WTC11 (cell line): ENCODE measurements at regions not wholly inside any gene's neighbourhood (a gene's known extent, or its start where the extent isn't known, plus 50 kb on each side); places are given as distances from the start of the nearest gene placed in this dataset.

Source experiments
- ATAC-seq: fragments of 200-7000 bp; cut with Tn5 transposase; 2 replicates; pipeline ENCODE4 v1.10.0; 2021; ENCODE audit warnings: mild to moderate bottlenecking, moderate library complexity
- CTCF ChIA-PET: fragments of 300-600 bp; sonication (Branson Sonifier 250); formaldehyde crosslinking; loops from one replicate; lab custom pipeline; 2021; ENCODE audit warnings: antibody characterized with exemption; lab: Charles Lee
- POLR2A ChIA-PET: fragments of 350-600 bp; sonication (Branson Sonifier 250); formaldehyde crosslinking; loops from one replicate; lab custom pipeline; 2021; ENCODE audit warnings: antibody characterized with exemption; lab: Charles Lee
- DNase-seq: peaks from one replicate; pipeline ENCODE4 v3.0.0; 2021; ENCODE audit warnings: low spot score
- H3K27ac Mint-ChIP-seq: 2 replicates; pipeline ENCODE4 v1.8.0; 2021; ENCODE audit warnings: mixed read lengths
- H3K27me3 Mint-ChIP-seq: 2 replicates; pipeline ENCODE4 v1.8.0; 2021; ENCODE audit warnings: low read depth, mild to moderate bottlenecking, moderate library complexity, mixed read lengths
- H3K36me3 Mint-ChIP-seq: 2 replicates; pipeline ENCODE4 v1.8.0; 2021; ENCODE audit warnings: mixed read lengths
- H3K4me1 Mint-ChIP-seq: 2 replicates; pipeline ENCODE4 v1.8.0; 2022; ENCODE audit warnings: mixed read lengths
- H3K4me3 Mint-ChIP-seq: 2 replicates; pipeline ENCODE4 v1.8.0; 2021; ENCODE audit warnings: mild to moderate bottlenecking, moderate library complexity, mixed read lengths
- H3K9me3 Mint-ChIP-seq: 2 replicates; pipeline ENCODE4 v1.8.0; 2021; ENCODE audit warnings: mixed read lengths
- ATF1 ChIP-seq: sonication (generic); formaldehyde crosslinking; IDR thresholded peaks from 2 replicates; pipeline ENCODE4 v1.8.1; 2023; ENCODE audit warnings: mild to moderate bottlenecking, moderate library complexity, missing genetic modification reagents
- CREM ChIP-seq: sonication (generic); formaldehyde crosslinking; IDR thresholded peaks from 2 replicates; pipeline ENCODE4 v1.8.1; 2022; ENCODE audit warnings: mild to moderate bottlenecking, missing genetic modification reagents, moderate library complexity
- HMGA2 ChIP-seq: fragments of 250-450 bp; sonication (Bioruptor Pico); IDR thresholded peaks from 2 replicates; pipeline ENCODE4 v1.4.0; 2021; ENCODE audit warnings: mild to moderate bottlenecking, moderate library complexity
- KAT7 ChIP-seq: sonication (generic); formaldehyde crosslinking; IDR thresholded peaks from 2 replicates; pipeline ENCODE4 v1.8.1; 2023; ENCODE audit warnings: missing genetic modification reagents, mild to moderate bottlenecking, borderline replicate concordance
- NFE2L1 ChIP-seq: sonication (generic); formaldehyde crosslinking; IDR thresholded peaks from 2 replicates; pipeline ENCODE4 v1.8.1; 2023; ENCODE audit warnings: missing genetic modification reagents
- NFYB ChIP-seq: sonication (generic); formaldehyde crosslinking; conservative IDR thresholded peaks from 2 replicates; pipeline ENCODE4 v1.8.0; 2022; ENCODE audit warnings: low read depth, missing genetic modification reagents
- NR2C2 ChIP-seq: sonication (generic); formaldehyde crosslinking; IDR thresholded peaks from 2 replicates; pipeline ENCODE4 v1.8.0; 2022; ENCODE audit warnings: mild to moderate bottlenecking, missing genetic modification reagents
- SMAD3 ChIP-seq: sonication (generic); formaldehyde crosslinking; IDR thresholded peaks from 2 replicates; pipeline ENCODE4 v1.8.0; 2022; ENCODE audit warnings: missing genetic modification reagents, mild to moderate bottlenecking, borderline replicate concordance
- TEAD1 ChIP-seq: sonication (generic); formaldehyde crosslinking; IDR thresholded peaks from 2 replicates; pipeline ENCODE4 v1.8.0; 2022; ENCODE audit warnings: mild to moderate bottlenecking, missing genetic modification reagents
- ZNF121 ChIP-seq: sonication (generic); formaldehyde crosslinking; IDR thresholded peaks from 2 replicates; pipeline ENCODE4 v1.8.0; 2023; ENCODE audit warnings: missing genetic modification reagents
- ZNF138 ChIP-seq: sonication (generic); formaldehyde crosslinking; conservative IDR thresholded peaks from 2 replicates; pipeline ENCODE4 v1.8.1; 2022; ENCODE audit warnings: mild to moderate bottlenecking, moderate library complexity, missing genetic modification reagents
- ZNF423 ChIP-seq: fragments of 250-450 bp; sonication (Bioruptor Pico); IDR thresholded peaks from 2 replicates; pipeline ENCODE4 v2.1.2; 2022; ENCODE audit warnings: mild to moderate bottlenecking, moderate library complexity
- TF ChIP-seq, protein P1 (sequence below): sonication (generic); formaldehyde crosslinking; IDR thresholded peaks from 2 replicates; pipeline ENCODE4 v1.8.0; 2022; ENCODE audit warnings: mild to moderate bottlenecking, missing genetic modification reagents
- TF ChIP-seq, protein P2 (sequence below): fragments of 250-450 bp; sonication (Bioruptor Pico); IDR thresholded peaks from 2 replicates; pipeline ENCODE4 v1.8.0; 2021; ENCODE audit warnings: mild to moderate bottlenecking
- TF ChIP-seq, protein P3 (sequence below): sonication (generic); formaldehyde crosslinking; IDR thresholded peaks from 2 replicates; pipeline ENCODE4 v1.8.1; 2022; ENCODE audit warnings: low read depth, mild to moderate bottlenecking, moderate library complexity, missing genetic modification reagents, borderline replicate concordance
- TF ChIP-seq, protein P4 (sequence below): fragments of 250-450 bp; sonication (Bioruptor Pico); IDR thresholded peaks from 2 replicates; pipeline ENCODE4 v1.9.0; 2021; ENCODE audit warnings: mild to moderate bottlenecking
- TF ChIP-seq, protein P5 (sequence below): sonication (generic); formaldehyde crosslinking; IDR thresholded peaks from 2 replicates; pipeline ENCODE4 v1.8.1; 2022; ENCODE audit warnings: mild to moderate bottlenecking, moderate library complexity, missing genetic modification reagents
- TF ChIP-seq, protein P6 (sequence below): sonication (generic); formaldehyde crosslinking; IDR thresholded peaks from 2 replicates; pipeline ENCODE4 v1.8.1; 2022; ENCODE audit warnings: missing genetic modification reagents, borderline replicate concordance
- TF ChIP-seq, protein P7 (sequence below): sonication (generic); formaldehyde crosslinking; IDR thresholded peaks from 2 replicates; pipeline ENCODE4 v1.8.1; 2023; ENCODE audit warnings: mild to moderate bottlenecking, missing genetic modification reagents
- TF ChIP-seq, protein P8 (sequence below): sonication (generic); formaldehyde crosslinking; IDR thresholded peaks from 2 replicates; pipeline ENCODE4 v1.8.0; 2022; ENCODE audit warnings: mild to moderate bottlenecking, missing genetic modification reagents

DNA sequence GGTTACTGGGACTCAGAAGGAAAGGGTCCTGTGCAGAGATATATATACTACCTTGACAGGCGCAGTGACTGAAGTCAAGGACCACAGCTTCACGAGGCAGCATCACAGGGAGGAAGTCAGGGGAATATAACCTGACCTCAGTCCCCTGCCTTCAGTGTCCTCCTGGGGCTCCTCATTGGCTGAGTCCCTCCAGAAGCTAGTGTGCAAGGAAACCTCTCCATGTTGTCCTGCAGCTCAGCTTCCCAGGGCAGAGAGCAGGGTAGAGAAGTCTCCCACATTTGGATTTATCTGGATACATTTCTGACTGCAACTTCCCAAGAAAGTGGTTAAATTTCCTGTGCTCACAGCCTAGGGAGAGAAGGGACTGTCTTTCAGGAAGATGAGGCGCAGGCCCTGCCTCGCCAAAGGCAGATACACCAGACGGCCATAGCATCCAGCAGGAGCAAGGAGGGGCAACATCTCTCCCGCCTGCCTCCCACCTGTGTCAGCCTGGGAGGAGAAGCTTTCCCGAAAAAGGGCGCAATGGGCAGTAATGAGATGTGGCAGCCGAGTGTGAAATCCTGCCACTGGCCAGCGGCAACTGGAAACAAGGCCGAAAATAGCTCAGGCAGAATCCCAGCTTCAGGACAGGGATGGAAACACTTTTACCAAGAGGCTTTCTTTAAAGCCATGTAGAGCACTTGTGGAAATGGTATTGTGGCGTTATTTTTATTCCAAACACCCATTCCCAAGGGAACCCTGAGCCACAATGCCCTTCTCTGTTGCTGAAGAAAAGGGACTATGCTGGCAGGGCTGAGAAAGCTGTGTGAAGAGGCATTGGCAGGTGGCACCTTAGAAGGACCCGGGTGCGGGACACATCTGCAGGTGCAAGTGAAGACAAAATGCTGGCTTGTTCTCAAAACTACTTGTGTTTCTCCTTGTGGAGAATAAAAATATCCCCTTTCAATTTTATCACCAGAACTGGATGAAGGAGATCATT is 54.9 kb upstream of the HIF1A start:
- no peak for DNase-seq
- H3K4me1 Mint-ChIP-seq = peaks cover 6% of the 10 kb centered on the region
- H3K9me3 Mint-ChIP-seq = no peaks in the 10 kb centered on the region
- POLR2A ChIA-PET = interaction anchor here (0.6 kb wide), 1 partner anchor 195 kb away, joined by 3 read pairs; no protein-coding TSS in a partner anchor
- TF ChIP-seq, protein P1, sequence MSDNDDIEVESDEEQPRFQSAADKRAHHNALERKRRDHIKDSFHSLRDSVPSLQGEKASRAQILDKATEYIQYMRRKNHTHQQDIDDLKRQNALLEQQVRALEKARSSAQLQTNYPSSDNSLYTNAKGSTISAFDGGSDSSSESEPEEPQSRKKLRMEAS (CRISPR knock-in tag) = no peak
- TF ChIP-seq NR2C2 (CRISPR knock-in tag) (no peak), ZNF138 (CRISPR knock-in tag) (no peak), TEAD1 (CRISPR knock-in tag) (no peak), NFYB (no peak), KAT7 (CRISPR knock-in tag) (no peak), SMAD3 (CRISPR knock-in tag) (no peak), NFE2L1 (CRISPR knock-in tag) (no peak), ATF1 (CRISPR knock-in tag) (no peak), HMGA2 (CRISPR knock-in tag) (no peak), ZNF121 (CRISPR knock-in tag) (no peak), CREM (no peak), ZNF423 (no peak)
- TF ChIP-seq, protein P2, sequence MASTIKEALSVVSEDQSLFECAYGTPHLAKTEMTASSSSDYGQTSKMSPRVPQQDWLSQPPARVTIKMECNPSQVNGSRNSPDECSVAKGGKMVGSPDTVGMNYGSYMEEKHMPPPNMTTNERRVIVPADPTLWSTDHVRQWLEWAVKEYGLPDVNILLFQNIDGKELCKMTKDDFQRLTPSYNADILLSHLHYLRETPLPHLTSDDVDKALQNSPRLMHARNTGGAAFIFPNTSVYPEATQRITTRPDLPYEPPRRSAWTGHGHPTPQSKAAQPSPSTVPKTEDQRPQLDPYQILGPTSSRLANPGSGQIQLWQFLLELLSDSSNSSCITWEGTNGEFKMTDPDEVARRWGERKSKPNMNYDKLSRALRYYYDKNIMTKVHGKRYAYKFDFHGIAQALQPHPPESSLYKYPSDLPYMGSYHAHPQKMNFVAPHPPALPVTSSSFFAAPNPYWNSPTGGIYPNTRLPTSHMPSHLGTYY (CRISPR knock-in tag) = no peak
- TF ChIP-seq, protein P3, sequence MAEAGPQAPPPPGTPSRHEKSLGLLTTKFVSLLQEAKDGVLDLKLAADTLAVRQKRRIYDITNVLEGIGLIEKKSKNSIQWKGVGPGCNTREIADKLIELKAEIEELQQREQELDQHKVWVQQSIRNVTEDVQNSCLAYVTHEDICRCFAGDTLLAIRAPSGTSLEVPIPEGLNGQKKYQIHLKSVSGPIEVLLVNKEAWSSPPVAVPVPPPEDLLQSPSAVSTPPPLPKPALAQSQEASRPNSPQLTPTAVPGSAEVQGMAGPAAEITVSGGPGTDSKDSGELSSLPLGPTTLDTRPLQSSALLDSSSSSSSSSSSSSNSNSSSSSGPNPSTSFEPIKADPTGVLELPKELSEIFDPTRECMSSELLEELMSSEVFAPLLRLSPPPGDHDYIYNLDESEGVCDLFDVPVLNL (CRISPR knock-in tag) = no peak
- TF ChIP-seq, protein P4, sequence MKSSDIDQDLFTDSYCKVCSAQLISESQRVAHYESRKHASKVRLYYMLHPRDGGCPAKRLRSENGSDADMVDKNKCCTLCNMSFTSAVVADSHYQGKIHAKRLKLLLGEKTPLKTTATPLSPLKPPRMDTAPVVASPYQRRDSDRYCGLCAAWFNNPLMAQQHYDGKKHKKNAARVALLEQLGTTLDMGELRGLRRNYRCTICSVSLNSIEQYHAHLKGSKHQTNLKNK (CRISPR knock-in tag) = no peak
- TF ChIP-seq, protein P5, sequence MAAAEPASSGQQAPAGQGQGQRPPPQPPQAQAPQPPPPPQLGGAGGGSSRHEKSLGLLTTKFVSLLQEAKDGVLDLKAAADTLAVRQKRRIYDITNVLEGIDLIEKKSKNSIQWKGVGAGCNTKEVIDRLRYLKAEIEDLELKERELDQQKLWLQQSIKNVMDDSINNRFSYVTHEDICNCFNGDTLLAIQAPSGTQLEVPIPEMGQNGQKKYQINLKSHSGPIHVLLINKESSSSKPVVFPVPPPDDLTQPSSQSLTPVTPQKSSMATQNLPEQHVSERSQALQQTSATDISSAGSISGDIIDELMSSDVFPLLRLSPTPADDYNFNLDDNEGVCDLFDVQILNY (CRISPR knock-in tag) = no peak
- TF ChIP-seq, protein P6, sequence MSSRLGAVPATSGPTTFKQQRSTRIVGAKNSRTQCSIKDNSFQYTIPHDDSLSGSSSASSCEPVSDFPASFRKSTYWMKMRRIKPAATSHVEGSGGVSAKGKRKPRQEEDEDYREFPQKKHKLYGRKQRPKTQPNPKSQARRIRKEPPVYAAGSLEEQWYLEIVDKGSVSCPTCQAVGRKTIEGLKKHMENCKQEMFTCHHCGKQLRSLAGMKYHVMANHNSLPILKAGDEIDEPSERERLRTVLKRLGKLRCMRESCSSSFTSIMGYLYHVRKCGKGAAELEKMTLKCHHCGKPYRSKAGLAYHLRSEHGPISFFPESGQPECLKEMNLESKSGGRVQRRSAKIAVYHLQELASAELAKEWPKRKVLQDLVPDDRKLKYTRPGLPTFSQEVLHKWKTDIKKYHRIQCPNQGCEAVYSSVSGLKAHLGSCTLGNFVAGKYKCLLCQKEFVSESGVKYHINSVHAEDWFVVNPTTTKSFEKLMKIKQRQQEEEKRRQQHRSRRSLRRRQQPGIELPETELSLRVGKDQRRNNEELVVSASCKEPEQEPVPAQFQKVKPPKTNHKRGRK (CRISPR knock-in tag) = no peak
- TF ChIP-seq, protein P7, sequence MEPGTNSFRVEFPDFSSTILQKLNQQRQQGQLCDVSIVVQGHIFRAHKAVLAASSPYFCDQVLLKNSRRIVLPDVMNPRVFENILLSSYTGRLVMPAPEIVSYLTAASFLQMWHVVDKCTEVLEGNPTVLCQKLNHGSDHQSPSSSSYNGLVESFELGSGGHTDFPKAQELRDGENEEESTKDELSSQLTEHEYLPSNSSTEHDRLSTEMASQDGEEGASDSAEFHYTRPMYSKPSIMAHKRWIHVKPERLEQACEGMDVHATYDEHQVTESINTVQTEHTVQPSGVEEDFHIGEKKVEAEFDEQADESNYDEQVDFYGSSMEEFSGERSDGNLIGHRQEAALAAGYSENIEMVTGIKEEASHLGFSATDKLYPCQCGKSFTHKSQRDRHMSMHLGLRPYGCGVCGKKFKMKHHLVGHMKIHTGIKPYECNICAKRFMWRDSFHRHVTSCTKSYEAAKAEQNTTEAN (CRISPR knock-in tag) = no peak
- TF ChIP-seq, protein P8, sequence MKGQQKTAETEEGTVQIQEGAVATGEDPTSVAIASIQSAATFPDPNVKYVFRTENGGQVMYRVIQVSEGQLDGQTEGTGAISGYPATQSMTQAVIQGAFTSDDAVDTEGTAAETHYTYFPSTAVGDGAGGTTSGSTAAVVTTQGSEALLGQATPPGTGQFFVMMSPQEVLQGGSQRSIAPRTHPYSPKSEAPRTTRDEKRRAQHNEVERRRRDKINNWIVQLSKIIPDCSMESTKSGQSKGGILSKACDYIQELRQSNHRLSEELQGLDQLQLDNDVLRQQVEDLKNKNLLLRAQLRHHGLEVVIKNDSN (CRISPR knock-in tag) = no peak
- TF ChIP-seq, all 79 proteins: peak for 0
- H3K27ac Mint-ChIP-seq = no peak overlapping the region
- H3K4me3 Mint-ChIP-seq = no peak overlapping the region
- CTCF ChIA-PET = no interaction called here
- no peaks in the 10 kb centered on the region; the same call in 1 of the 2 replicates for H3K27me3 Mint-ChIP-seq
- peak; percentile 46 for ATAC-seq
- no peaks in the 10 kb centered on the region for H3K36me3 Mint-ChIP-seq
